ENCODE measurements at regions not wholly inside any gene's neighbourhood (a gene's known extent, or its start where the extent isn't known, plus 50 kb on each side); places are given as distances from the start of the nearest gene placed in this dataset.

DNA sequence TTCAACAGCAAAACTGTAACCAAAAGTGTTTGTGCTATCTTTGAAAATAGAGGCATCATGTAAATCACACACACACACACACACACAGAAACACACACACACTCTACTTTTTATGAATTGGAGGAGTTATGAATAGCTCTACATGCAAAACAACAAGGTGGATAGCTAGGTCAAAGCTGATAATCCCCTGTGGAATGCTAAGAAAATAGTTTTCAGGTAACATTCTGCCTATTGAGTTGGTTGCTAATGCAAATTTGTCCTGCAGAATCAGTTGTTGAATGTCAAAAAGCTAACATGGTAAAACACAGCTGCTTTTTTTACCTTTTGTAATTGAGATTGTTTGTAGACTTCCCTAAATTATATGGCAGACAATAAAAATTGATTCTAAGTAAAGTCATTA, 1658.4 kb upstream of the RAG2 start:
- H3K27me3 Mint-ChIP-seq: no peaks in the 10 kb centered on the region
- H3K4me1 Mint-ChIP-seq: no peaks in the 10 kb centered on the region
- H3K4me3 Mint-ChIP-seq: no peak overlapping the region
- ATAC-seq (replicated peaks): no peak
- no peaks in the 10 kb centered on the region for H3K36me3 Mint-ChIP-seq (ENCODE audit: low read depth)
- H3K9me3 Mint-ChIP-seq: peaks cover 11% of the 10 kb centered on the region
- H3K27ac Mint-ChIP-seq: no peak overlapping the region

DNA sequence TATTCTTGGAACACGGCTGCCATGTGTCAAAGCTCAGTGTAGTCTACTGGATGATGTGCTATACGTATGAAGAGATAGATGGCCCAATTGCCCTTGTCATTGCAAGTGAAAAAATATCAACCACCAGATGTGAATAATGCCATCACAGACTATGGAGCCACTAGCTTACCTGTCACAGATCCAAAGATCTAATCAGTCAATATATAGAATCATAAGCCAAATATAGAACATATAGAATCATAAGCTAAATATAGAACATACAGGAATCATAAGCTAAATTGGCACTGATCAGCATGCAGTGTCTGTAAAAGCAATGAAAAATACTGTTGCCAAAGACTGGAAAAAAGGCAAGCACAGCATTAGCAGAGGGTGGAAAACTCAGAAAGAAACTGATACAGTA, 1656.9 kb upstream of the RAG2 start:
- Mint-ChIP-seq H3K4me1 (no peaks in the 10 kb centered on the region), H3K36me3 (ENCODE audit: low read depth) (no peaks in the 10 kb centered on the region), H3K4me3 (no peak overlapping the region), H3K9me3 (peaks cover 12% of the 10 kb centered on the region), H3K27ac (no peak overlapping the region), H3K27me3 (no peaks in the 10 kb centered on the region)
- no peak for ATAC-seq (replicated peaks)

DNA sequence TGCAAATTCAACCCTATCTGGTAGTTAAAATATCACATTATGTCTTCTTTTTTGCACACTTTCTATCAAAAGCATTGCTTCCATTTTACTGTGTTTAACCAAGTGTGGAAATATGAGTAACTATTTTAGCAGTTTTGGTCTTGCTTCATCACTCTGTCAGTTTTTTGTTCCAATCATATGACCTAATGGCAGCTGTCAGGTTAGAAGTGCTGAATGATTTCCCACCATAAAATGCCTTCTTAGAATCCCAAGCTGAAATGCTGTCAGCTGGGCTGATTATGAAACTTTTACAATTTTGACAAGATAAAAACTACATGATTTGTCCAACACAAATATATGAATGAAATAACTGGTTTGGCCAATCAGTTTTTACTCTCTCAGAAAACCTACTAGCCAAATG, 1654.6 kb upstream of the RAG2 start:
- ATAC-seq (replicated peaks): no peak
- Mint-ChIP-seq H3K36me3 (ENCODE audit: low read depth) (no peaks in the 10 kb centered on the region), H3K4me1 (no peaks in the 10 kb centered on the region)

DNA sequence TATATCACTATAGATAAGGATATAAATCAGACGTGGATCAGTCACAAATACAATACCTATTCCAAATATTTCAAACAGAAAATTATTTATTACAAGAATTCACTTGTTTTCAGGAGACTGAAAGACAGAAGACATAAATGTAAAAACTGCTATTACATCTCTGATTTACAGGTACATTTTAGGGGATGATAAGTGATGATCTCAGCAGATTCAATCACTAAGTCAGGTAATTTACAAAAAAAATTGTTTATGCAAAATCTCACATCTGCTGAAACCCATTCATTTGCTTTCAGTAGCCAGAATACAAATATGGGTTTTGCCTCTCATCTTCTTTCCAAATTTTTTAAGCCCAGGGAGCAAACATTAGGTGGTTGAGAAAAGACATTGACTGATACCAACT, 1648.4 kb upstream of the RAG2 start:
- H3K36me3 Mint-ChIP-seq (ENCODE audit: low read depth): no peaks in the 10 kb centered on the region
- no peak overlapping the region for H3K4me3 Mint-ChIP-seq
- H3K27me3 Mint-ChIP-seq: no peaks in the 10 kb centered on the region
- H3K4me1 Mint-ChIP-seq: no peaks in the 10 kb centered on the region
- H3K9me3 Mint-ChIP-seq: peaks cover 11% of the 10 kb centered on the region
- no peak overlapping the region for H3K27ac Mint-ChIP-seq
- no peak for ATAC-seq (replicated peaks)

More for the DNA sequence above, 1654.6 kb upstream of the RAG2 start:
- peaks cover 6% of the 10 kb centered on the region for H3K9me3 Mint-ChIP-seq
- H3K27ac Mint-ChIP-seq: no peak overlapping the region
- H3K4me3 Mint-ChIP-seq: no peak overlapping the region
- H3K27me3 Mint-ChIP-seq: no peaks in the 10 kb centered on the region

DNA sequence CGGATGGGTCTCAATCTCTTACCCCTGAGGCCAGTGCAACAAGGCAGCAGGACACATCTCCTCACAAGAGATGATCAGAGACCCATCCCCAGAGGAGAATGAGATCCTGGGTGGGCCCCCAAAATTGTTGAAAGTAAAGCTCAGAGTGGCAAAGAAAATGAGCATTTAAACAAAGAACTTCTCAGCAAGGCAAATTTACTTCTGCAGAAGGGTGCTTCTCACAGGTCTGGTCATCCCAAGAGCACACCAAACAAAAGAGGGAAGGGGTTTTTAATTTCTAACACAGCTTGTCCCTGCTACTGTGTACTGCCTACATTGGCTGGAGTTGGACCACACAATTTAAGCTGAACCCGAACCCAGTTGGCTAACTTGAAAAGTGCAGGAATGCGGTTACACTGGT, 1628.6 kb upstream of the RAG2 start:
- H3K9me3 Mint-ChIP-seq: peaks cover 21% of the 10 kb centered on the region
- ATAC-seq (replicated peaks): no peak
- no peak overlapping the region for H3K27ac Mint-ChIP-seq
- no peaks in the 10 kb centered on the region for H3K4me1 Mint-ChIP-seq
- no peaks in the 10 kb centered on the region for H3K27me3 Mint-ChIP-seq
- no peaks in the 10 kb centered on the region for H3K36me3 Mint-ChIP-seq (ENCODE audit: low read depth)
- H3K4me3 Mint-ChIP-seq: no peak overlapping the region

DNA sequence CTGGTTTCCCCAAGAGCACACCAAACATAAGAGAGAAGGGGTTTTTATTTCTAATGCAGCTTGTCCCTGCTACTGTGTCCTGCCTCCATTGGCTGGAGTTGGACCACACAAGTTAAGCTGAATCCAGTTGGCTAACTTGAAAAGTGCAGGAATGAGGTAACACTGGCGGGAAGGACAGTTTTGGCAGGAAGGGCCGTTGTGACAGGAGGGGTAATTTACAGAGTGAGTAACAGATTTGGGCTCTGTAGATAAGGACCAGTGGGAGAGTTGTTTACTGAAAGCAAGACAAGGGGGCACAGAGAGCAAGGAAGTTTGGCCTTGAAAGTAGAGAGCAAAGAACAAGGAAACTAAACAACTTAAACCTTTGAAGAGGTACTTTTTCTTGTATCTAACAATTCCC, 1623.3 kb upstream of the RAG2 start:
- H3K36me3 Mint-ChIP-seq (ENCODE audit: low read depth): no peaks in the 10 kb centered on the region
- no peak for ATAC-seq (replicated peaks)
- no peaks in the 10 kb centered on the region for H3K4me1 Mint-ChIP-seq
- no peak overlapping the region for H3K4me3 Mint-ChIP-seq
- H3K27me3 Mint-ChIP-seq: no peaks in the 10 kb centered on the region
- no peak overlapping the region for H3K27ac Mint-ChIP-seq
- peaks cover 14% of the 10 kb centered on the region for H3K9me3 Mint-ChIP-seq

DNA sequence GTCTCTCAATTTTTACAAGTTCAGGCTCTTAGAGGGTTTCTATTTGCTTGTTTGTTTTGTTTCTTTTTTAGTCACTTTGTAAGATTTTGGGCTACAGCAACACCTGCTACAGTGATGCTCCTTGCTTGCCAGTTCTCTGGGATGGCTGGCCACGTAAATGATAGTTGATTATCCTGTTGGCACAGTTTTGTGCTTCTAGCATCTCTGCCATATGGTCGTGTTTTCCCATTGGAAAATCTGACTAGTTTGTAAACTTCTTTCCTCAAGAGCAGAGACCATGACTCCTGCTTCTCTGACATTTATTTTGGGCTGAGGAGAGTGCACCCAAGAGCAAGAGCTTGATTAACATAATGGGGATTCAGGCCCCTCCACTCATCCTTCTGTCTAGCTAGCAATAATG, 1621.6 kb upstream of the RAG2 start:
- H3K9me3 Mint-ChIP-seq: peaks cover 8% of the 10 kb centered on the region
- no peaks in the 10 kb centered on the region for H3K27me3 Mint-ChIP-seq
- no peak overlapping the region for H3K4me3 Mint-ChIP-seq
- no peak overlapping the region for H3K27ac Mint-ChIP-seq
- no peak for ATAC-seq (replicated peaks)
- H3K4me1 Mint-ChIP-seq: no peaks in the 10 kb centered on the region
- no peaks in the 10 kb centered on the region for H3K36me3 Mint-ChIP-seq (ENCODE audit: low read depth)

DNA sequence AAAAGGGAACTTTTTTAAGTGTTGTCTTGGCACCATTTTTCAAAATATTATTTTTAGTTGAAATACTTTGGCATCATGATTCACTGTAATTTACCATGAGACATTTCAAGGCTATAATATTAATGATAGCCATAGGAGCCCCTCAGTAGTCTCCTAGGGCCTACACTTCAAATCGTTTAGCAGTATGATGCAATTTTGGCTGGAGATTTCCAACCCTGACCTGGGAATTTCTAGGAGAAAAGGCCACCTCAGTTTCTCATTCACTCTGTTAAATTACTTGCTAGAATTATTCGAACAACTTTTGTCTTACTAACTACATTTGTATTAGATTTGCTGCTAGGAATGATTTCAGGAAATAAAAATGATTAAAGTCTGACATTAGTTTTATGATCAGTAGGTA, 1610.9 kb upstream of the RAG2 start:
- H3K27ac Mint-ChIP-seq: no peak overlapping the region
- H3K4me3 Mint-ChIP-seq: no peak overlapping the region
- H3K36me3 Mint-ChIP-seq (ENCODE audit: low read depth): no peaks in the 10 kb centered on the region
- ATAC-seq (replicated peaks): no peak
- no peaks in the 10 kb centered on the region for H3K27me3 Mint-ChIP-seq
- no peaks in the 10 kb centered on the region for H3K4me1 Mint-ChIP-seq
- peaks cover 7% of the 10 kb centered on the region for H3K9me3 Mint-ChIP-seq

DNA sequence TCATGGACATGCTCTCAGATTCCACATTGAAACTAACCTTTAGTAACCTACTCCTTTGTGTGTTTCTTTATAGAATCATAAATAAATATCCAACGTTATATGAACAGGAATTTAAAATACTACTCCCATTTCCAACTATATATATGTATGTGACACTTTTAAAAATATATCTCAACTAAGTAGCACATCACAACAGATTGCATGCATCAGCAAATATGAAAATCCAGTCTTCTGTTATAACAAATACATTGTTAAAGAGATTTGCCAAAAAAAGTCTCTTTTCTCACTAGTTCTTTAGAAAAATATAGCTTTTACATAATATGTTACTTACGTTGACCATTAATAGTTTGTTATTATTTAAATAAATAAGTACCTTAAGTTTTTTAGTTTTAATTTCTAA, 1608.6 kb upstream of the RAG2 start:
- Mint-ChIP-seq H3K36me3 (ENCODE audit: low read depth) (no peaks in the 10 kb centered on the region), H3K27ac (no peak overlapping the region), H3K4me3 (no peak overlapping the region), H3K4me1 (no peaks in the 10 kb centered on the region), H3K9me3 (peaks cover 16% of the 10 kb centered on the region), H3K27me3 (no peaks in the 10 kb centered on the region)
- no peak for ATAC-seq (replicated peaks)

DNA sequence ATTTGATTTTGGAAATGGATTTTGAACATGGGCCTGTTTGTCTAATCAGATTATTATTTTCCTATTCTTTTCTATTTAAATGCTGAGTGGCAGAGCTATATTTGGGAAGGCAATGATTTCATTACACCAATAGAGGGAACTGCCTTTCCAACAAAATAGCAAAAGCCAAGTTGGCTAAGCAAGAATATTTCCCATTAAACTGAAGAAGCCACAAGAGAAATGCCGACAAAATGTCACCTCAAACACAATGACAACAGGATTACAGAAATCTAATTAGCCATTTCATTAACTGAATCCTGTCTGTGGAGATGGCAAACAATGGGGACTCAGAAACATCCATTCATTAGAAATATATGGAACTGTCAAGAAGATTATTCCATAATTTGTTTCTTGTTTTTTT, 1593.1 kb upstream of the RAG2 start:
- H3K27ac Mint-ChIP-seq: no peak overlapping the region
- no peaks in the 10 kb centered on the region for H3K36me3 Mint-ChIP-seq (ENCODE audit: low read depth)
- no peaks in the 10 kb centered on the region for H3K4me1 Mint-ChIP-seq
- H3K9me3 Mint-ChIP-seq: peaks cover 4% of the 10 kb centered on the region
- no peak overlapping the region for H3K4me3 Mint-ChIP-seq
- H3K27me3 Mint-ChIP-seq: no peaks in the 10 kb centered on the region
- ATAC-seq (replicated peaks): no peak

DNA sequence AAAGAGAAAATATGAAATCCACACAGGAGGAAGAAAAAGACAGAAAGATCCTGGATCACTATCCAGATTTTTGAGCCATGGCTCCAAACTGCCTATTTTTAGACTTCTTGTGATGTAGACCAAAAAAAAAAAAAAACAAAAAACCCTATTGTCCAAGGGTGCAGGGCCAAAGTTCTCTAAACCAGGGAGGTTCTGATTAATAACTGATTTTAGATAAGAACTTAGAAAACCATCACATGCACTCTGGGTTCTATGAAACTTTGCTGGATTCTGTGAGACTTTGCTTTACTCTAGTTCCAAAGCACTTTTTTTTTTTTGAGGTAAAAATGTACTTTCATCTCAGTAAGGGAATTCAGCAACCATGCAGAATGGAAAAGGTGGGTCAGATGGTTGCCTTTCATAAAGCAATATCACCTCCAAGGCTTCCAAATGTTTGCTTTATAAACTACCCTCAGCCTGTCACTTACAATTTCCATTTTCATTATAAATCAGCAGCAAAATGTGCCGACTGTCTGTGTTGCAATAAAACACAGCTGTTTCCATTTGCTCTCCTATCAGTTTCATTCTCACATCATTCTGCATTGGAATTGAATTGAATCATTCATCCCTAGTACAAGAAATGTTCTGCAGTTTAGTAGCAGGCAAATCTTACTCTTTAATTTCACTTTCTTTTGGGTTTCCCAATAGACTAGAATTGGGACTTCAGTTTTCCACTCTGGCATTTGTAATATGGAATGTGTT, 1584.3 kb upstream of the RAG2 start:
- Mint-ChIP-seq H3K4me1 (no peaks in the 10 kb centered on the region), H3K27ac (no peak overlapping the region), H3K4me3 (no peak overlapping the region), H3K27me3 (no peaks in the 10 kb centered on the region), H3K36me3 (ENCODE audit: low read depth) (no peaks in the 10 kb centered on the region), H3K9me3 (peaks cover 17% of the 10 kb centered on the region)
- no peak for ATAC-seq (replicated peaks)

DNA sequence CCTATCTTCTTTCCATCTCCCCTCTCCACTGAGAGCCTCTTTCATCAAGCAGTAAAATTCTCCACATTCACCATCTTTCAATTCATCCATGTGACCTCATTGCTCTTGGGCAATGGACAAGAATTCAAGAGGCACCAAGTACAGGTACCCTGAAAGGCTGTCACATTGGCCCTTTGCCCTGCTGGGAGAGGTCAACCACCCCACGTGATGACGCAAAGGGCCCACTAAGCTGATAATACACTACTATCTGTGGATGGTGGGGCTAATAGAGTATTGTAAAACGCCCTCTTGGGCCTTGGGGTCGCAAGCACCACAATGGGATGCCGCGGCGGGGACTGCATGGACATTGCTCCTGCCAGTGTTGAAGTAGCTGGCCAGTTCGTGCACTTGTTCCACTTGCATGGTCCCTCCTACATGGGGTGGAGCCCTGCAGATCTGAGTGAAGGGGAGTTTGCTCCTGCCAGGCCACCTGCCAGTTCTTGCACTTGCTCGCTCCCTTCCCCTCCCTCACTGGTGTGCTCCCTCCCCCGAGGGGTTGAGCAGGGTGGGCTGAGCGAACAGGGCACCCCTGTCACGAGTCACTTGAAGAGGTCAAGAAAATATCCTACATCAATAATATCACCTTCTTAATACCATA, 1578.8 kb upstream of the RAG2 start:
- Mint-ChIP-seq H3K27me3 (no peaks in the 10 kb centered on the region), H3K36me3 (ENCODE audit: low read depth) (no peaks in the 10 kb centered on the region), H3K4me1 (no peaks in the 10 kb centered on the region), H3K9me3 (peaks cover 8% of the 10 kb centered on the region), H3K4me3 (no peak overlapping the region), H3K27ac (no peak overlapping the region)
- ATAC-seq (replicated peaks): no peak

DNA sequence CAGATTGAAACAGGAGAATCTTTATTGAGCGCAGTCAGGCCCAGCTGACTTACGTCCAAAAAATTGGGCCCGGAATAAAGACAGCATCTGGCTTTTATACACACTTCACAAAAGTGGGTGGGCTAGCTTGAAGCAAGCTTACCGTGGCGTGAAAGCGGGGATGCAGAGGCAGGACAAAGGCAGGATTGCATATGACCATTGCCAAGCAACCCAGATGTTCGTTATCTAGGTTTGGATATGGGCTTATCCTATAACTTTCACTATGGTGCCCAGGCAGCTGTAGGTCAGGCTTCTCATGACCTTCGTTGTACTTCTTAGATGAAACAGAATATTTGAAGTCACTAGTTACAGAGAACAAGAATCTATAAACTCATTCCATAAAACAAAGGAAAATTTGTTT, 1575.6 kb upstream of the RAG2 start:
- ATAC-seq (replicated peaks): no peak
- no peaks in the 10 kb centered on the region for H3K4me1 Mint-ChIP-seq
- H3K27me3 Mint-ChIP-seq: no peaks in the 10 kb centered on the region
- H3K36me3 Mint-ChIP-seq (ENCODE audit: low read depth): no peaks in the 10 kb centered on the region
- H3K9me3 Mint-ChIP-seq: no peaks in the 10 kb centered on the region
- no peak overlapping the region for H3K27ac Mint-ChIP-seq
- H3K4me3 Mint-ChIP-seq: no peak overlapping the region

DNA sequence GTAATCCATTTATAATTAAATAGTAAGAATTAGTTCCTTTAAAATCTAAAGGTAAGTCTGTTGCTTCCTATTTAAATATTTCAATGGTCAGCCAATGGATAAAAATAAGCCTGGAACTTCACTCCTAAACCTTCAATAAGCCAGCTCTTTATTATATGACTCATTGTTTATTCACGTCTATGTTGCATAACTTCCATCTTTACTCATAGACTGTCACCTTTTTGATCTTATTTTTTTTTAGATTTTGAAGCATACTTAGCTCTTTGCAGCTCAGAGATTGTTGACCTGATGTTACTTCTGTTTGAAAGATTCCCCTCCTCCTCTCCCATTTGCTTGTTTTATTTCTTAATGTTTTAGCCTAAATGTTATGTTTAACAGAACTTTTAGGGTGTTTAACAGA, 1571.2 kb upstream of the RAG2 start:
- H3K36me3 Mint-ChIP-seq (ENCODE audit: low read depth): no peaks in the 10 kb centered on the region
- H3K27ac Mint-ChIP-seq: no peak overlapping the region
- no peaks in the 10 kb centered on the region for H3K4me1 Mint-ChIP-seq
- no peak for ATAC-seq (replicated peaks)
- H3K27me3 Mint-ChIP-seq: no peaks in the 10 kb centered on the region
- H3K9me3 Mint-ChIP-seq: peaks cover 10% of the 10 kb centered on the region
- H3K4me3 Mint-ChIP-seq: no peak overlapping the region

DNA sequence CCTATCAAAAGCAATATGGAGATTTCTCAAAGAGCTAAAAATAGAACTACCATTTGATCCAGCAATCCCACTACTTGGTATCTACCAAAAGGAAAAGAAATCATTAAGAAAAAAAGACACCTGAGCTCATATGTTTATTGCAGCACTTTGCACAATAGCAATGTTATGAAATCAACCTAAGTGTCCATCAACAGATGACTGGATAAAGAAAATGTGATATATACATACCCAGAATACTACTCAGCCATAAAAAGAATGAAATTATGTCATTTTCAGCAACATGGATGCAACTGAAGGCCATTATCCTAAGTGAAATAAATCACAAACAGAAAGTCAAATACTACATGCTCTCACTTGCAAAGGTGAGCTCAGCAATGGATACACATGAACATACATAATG, 1565.5 kb upstream of the RAG2 start:
- Mint-ChIP-seq H3K27ac (no peak overlapping the region), H3K27me3 (no peaks in the 10 kb centered on the region), H3K36me3 (ENCODE audit: low read depth) (no peaks in the 10 kb centered on the region), H3K4me3 (no peak overlapping the region), H3K4me1 (no peaks in the 10 kb centered on the region), H3K9me3 (peaks cover 26% of the 10 kb centered on the region)
- ATAC-seq (replicated peaks): no peak

All from activated T-helper 17 cell treated with anti-CD3 and anti-CD28 coated beads, Interleukin-2, amount 50 U/mL, for 72 hours (primary cell).